Ovary (tissue), 7 donors: ENCODE measurements at regions not wholly inside any gene's neighbourhood (a gene's known extent, or its start where the extent isn't known, plus 50 kb on each side); places are given as distances from the start of the nearest gene placed in this dataset.
"Not testable (repeated sequence)": the region's sequence is repeated elsewhere in the genome, so short reads cannot be mapped to it uniquely, and the experiment has no call there.

Source experiments
- DNase-seq, 5 donors: peaks; one replicate each; pipeline ENCODE4 v3.0.0-alpha.2; 2019 to 2020
- H3K27ac ChIP-seq, 2 donors: fragments of 200-600 bp; one replicate each; pipeline versions ENCODE4 v1.5.1 to v1.8.0; 2019 to 2022
- H3K27me3 ChIP-seq: fragments of 200-600 bp; one replicate; pipeline ENCODE4 v1.8.0; 2022
- H3K36me3 ChIP-seq: fragments of 200-600 bp; sonication (generic); one replicate; pipeline ENCODE4 v1.5.1; 2019
- H3K4me1 ChIP-seq: one replicate; pipeline ENCODE4 v1.8.1; 2013; ENCODE audit warnings: mild to moderate bottlenecking, moderate library complexity; ENCODE audit not compliant: insufficient read depth
- H3K4me3 ChIP-seq: fragments of 200-600 bp; sonication (generic); one replicate; pipeline ENCODE4 v1.5.1; 2017
- H3K9me3 ChIP-seq, 2 donors: fragments of 200-600 bp in 1 of 2; sonication (generic) in 1 of 2; one replicate each; pipeline versions ENCODE4 v1.5.1 to v1.8.1; 2013 to 2019; ENCODE audit warnings: mild to moderate bottlenecking in 1 of 2, moderate library complexity in 1 of 2
- EP300 ChIP-seq: sonication (generic); formaldehyde crosslinking; IDR thresholded peaks from one replicate; pipeline ENCODE4 v1.6.1; 2017; ENCODE audit warnings: antibody characterized with exemption
- POLR2A ChIP-seq: fragments of 450-650 bp; IDR thresholded peaks from one replicate; pipeline ENCODE4 v1.6.1; 2017; ENCODE audit warnings: antibody characterized with exemption, mild to moderate bottlenecking, moderate library complexity
- WGBS, 3 donors: extraction: QIAGEN DNeasy Blood & Tissue Kit in 1 of 3; methylation state at CpG; one replicate each; pipeline versions ENCODE4 v1.1.5 to v1.1.7; 2013 to 2017; 5-methylcytosine and 5-hydroxymethylcytosine counted together
- intact Hi-C, 4 donors: fragments of 100-400 bp; cut with DNase I; formaldehyde crosslinking; loops; one replicate each; pipeline versions ENCODE4 v1.11.0 to v1.15.1; 2022 to 2023
- TF ChIP-seq, protein P1 (sequence below), 3 donors: fragments of 450-650 bp in 2 of 3; fragments of 200-600 bp in 1 of 3; IDR thresholded peaks; one replicate each; pipeline versions ENCODE4 v1.5.1 to v1.8.0; 2016 to 2022; ENCODE audit warnings: antibody characterized with exemption in 3 of 3, mild to moderate bottlenecking in 1 of 3
- donor health status: DM: no; HTN: no; CAD: no; lungs with moderate emphysema.
- donor health status: DM: no; HTN: no; CAD: no.
- donor health status: Bipolar disorder and iron deficiency.
- donor health status: DM: no; HTN: no; CAD: no.
- donor health status: DM: yes; HTN: yes; CAD: no.

DNA sequence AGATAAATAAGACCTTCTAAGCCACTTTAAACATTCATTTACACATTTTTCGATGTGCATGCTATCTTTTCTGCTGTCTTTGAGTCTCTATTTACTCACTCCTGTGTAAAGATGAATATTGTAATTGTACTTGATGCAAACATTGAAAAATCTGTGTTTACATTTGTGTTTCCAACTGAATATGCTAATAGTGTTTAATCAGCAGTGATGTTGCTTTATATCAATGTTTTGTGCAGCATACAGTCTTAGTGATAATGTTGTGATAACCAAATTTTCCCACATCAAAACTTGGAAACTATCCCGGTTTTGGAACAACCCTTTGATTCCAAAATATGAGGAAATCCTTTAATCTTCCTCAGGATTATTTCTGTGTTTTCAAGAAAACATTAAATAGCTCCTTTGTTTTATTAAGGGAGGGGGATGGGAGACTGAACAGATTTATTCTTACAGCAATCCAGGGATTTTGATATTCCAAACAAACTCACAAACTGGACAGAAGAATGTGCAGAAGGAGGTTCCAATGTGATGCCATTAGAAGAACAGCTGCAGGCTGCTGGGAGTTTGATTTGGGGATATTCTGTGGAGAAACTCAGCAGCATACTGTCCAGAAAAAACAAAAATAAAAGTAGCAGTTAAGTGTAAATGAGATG is 248.0 kb downstream of the S1PR1 start:
- intact Hi-C loops, result no loop called here
- H3K36me3 ChIP-seq, result no peaks in the 10 kb centered on the region
- no peak overlapping the region for H3K4me3 ChIP-seq
- H3K9me3 ChIP-seq, result peaks cover 0 to under 1% of the 10 kb centered on the region in 2 donors
- TF ChIP-seq EP300 (no peak), POLR2A (no peak)
- TF ChIP-seq, protein P1, sequence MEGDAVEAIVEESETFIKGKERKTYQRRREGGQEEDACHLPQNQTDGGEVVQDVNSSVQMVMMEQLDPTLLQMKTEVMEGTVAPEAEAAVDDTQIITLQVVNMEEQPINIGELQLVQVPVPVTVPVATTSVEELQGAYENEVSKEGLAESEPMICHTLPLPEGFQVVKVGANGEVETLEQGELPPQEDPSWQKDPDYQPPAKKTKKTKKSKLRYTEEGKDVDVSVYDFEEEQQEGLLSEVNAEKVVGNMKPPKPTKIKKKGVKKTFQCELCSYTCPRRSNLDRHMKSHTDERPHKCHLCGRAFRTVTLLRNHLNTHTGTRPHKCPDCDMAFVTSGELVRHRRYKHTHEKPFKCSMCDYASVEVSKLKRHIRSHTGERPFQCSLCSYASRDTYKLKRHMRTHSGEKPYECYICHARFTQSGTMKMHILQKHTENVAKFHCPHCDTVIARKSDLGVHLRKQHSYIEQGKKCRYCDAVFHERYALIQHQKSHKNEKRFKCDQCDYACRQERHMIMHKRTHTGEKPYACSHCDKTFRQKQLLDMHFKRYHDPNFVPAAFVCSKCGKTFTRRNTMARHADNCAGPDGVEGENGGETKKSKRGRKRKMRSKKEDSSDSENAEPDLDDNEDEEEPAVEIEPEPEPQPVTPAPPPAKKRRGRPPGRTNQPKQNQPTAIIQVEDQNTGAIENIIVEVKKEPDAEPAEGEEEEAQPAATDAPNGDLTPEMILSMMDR (IDR thresholded peaks at IDR 0.05), result no peak
- no peak for DNase-seq
- no peak overlapping the region for H3K27ac ChIP-seq
- no peaks in the 10 kb centered on the region for H3K27me3 ChIP-seq
- 3 to 8% (median 4%) methylated on average over 2 of the region's 2 CpGs for WGBS, 3 donors
- H3K4me1 ChIP-seq, result peaks cover 2% of the 10 kb centered on the region

DNA sequence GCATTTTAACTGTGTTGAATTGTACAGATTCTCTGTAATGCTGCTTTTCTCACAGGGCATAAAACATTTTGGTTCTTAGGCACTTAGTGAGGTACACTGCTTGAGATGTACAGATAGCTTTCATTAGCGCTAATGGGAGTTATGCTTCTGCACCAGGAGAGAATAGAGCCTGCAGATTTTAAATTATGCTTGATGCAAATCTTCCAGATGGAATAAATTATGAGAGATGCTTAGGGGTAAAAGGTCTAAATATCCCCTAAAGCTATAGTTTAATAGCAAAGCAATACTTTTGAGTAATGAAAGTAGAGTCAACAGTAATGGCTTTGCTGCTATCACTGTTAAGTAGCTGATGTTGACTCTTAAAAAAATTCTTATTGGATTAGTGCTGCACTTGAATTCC is 248.9 kb downstream of the S1PR1 start:
- intact Hi-C loops, result no loop called here
- DNase-seq, result no peak
- Histone ChIP-seq H3K9me3 (no peaks in the 10 kb centered on the region), H3K4me1 (peaks cover 2% of the 10 kb centered on the region), H3K4me3 (no peak overlapping the region), H3K36me3 (no peaks in the 10 kb centered on the region), H3K27me3 (no peaks in the 10 kb centered on the region), H3K27ac (no peak overlapping the region)
- TF ChIP-seq, protein P1 (IDR thresholded peaks at IDR 0.05), result no peak
- TF ChIP-seq POLR2A (no peak), EP300 (no peak)
- 0 to 77% (median 0%) methylated on average over 1 of the region's 1 CpG for WGBS, 3 donors

DNA sequence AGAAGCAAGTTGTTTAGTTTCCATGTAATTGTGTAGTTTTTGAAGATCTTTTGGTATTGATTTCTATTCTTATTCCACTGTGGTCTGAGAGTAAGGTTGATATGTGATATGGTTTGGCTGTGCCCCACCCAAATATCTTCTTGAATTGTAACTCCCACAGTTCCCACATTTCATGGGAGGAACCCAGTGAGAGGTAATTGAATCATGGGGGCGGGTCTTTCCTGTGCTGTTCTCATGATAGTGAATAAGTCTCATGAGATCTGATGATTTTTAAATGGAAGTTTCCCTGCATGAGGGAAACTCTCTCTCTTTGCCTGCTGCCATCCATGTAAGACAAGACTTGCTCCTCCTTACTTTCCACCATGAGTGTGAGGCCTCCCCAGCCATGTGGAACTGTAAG is 255.3 kb downstream of the S1PR1 start:
- H3K27ac ChIP-seq, H3K4me3 ChIP-seq, H3K27me3 ChIP-seq, H3K9me3 ChIP-seq, H3K36me3 ChIP-seq, H3K4me1 ChIP-seq, DNase-seq, intact Hi-C loops: not testable (repeated sequence)
- WGBS, 3 donors, result 89 to 100% (median 93%) methylated on average over 1 of the region's 1 CpG

DNA sequence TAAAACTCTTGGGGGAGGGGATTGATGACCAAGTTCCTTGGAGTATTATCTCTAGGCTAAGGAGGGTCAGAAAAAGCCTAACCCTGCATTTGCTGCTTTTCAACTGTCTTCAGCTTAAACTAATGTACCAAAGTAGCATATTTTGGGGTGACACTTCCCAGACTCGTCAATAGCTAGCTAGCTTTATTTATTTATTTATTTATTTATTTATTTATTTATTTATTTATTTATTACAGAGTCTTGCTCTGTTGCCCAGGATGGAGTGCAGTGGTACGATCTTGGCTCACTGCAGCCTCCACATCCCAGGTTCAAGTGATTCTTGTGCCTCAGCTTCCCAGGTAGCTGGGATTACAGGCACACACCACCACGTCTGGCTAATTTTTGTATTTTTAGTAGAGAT is 257.1 kb downstream of the S1PR1 start:
- H3K4me1 ChIP-seq, H3K9me3 ChIP-seq, intact Hi-C loops, H3K27me3 ChIP-seq, H3K36me3 ChIP-seq, DNase-seq, H3K4me3 ChIP-seq, H3K27ac ChIP-seq: not testable (repeated sequence)
- 95 to 97% (median 96%) methylated on average over 3 of the region's 3 CpGs for WGBS, 3 donors

DNA sequence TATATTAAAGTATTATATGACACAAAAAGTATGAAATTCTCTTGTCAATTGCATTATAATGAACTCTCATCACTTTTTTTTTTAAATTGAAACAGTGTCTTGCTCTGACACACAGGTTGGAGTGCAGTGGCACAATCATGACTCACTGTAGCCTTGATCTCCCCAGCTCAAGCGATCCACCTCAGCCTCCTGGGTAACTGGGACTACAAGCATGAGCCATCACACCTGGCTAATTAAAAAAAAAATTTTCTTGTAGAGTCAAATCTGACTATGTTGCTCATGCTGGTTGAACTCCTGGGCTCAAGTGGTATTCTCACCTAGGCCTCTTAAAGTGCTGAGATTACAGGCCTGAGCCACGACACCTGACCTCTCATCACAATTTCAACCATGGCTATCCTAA is 259.3 kb downstream of the S1PR1 start:
- Histone ChIP-seq H3K36me3 (no peaks in the 10 kb centered on the region), H3K4me1 (no peaks in the 10 kb centered on the region), H3K27ac (no peak overlapping the region), H3K9me3 (no peaks in the 10 kb centered on the region), H3K27me3 (no peaks in the 10 kb centered on the region), H3K4me3 (no peak overlapping the region)
- WGBS, 3 donors, result 64 to 88% (median 76%) methylated on average over 2 of the region's 2 CpGs
- no peak for DNase-seq
- TF ChIP-seq, protein P1 (IDR thresholded peaks at IDR 0.05), result no peak
- no peak for TF ChIP-seq EP300
- no peak for TF ChIP-seq POLR2A
- intact Hi-C loops, result no loop called here
